OCI-LY1 (cell line): ENCODE measurements at regions not wholly inside any gene's neighbourhood (a gene's known extent, or its start where the extent isn't known, plus 50 kb on each side); places are given as distances from the start of the nearest gene placed in this dataset.

Experiments used
- H2AFZ ChIP-seq: fragments of 200-600 bp; sonication (generic), shearing (Covaris generic); 2 replicates; pipeline ENCODE4 v1.6.0; 2014; ENCODE audit warnings: antibody characterized with exemption, mild to moderate bottlenecking, low read length
- H3F3A ChIP-seq: fragments of 200-600 bp; sonication (generic), shearing (Covaris generic); 2 replicates; pipeline ENCODE4 v1.6.0; 2014; ENCODE audit warnings: mild to moderate bottlenecking, antibody characterized with exemption, low read length, moderate library complexity; ENCODE audit not compliant: insufficient read depth
- H3K27ac ChIP-seq: fragments of 200-600 bp; sonication (generic); 2 replicates; pipeline ENCODE4 v1.5.1; 2014; ENCODE audit warnings: low read length, mixed run types, mild to moderate bottlenecking, low read depth; ENCODE audit not compliant: poor library complexity, severe bottlenecking
- H3K27me3 ChIP-seq: fragments of 200-600 bp; sonication (generic); 2 replicates; pipeline ENCODE4 v1.6.0; 2014; ENCODE audit warnings: antibody characterized with exemption, mild to moderate bottlenecking, low read length, moderate library complexity; ENCODE audit not compliant: insufficient read depth
- H3K36me3 ChIP-seq: fragments of 200-600 bp; sonication (generic); 2 replicates; pipeline ENCODE4 v1.6.1; 2014; ENCODE audit warnings: mild to moderate bottlenecking, antibody characterized with exemption, low read length, moderate library complexity, mixed read lengths; ENCODE audit not compliant: insufficient read depth
- H3K4me1 ChIP-seq: fragments of 200-600 bp; sonication (generic); 2 replicates; pipeline ENCODE4 v1.5.1; 2014; ENCODE audit warnings: mild to moderate bottlenecking, low read length, moderate library complexity; ENCODE audit not compliant: insufficient read depth, severe bottlenecking
- H3K4me2 ChIP-seq: fragments of 200-600 bp; sonication (generic), shearing (Covaris generic); 2 replicates; pipeline ENCODE4 v1.6.1; 2014; ENCODE audit warnings: low read length
- H3K4me3 ChIP-seq: fragments of 200-600 bp; sonication (generic); 2 replicates; pipeline ENCODE4 v1.5.1; 2014; ENCODE audit warnings: low read length, low read depth, mild to moderate bottlenecking, mixed read lengths; ENCODE audit not compliant: poor library complexity, severe bottlenecking
- H3K79me2 ChIP-seq: fragments of 200-600 bp; shearing (Covaris generic); 2 replicates; pipeline ENCODE4 v1.6.1; 2016; ENCODE audit warnings: mixed run types, low read length, mixed read lengths; ENCODE audit not compliant: insufficient read depth
- H3K9ac ChIP-seq: fragments of 200-600 bp; sonication (generic), shearing (Covaris generic); 2 replicates; pipeline ENCODE4 v1.6.1; 2014; ENCODE audit warnings: mild to moderate bottlenecking, low read length, mixed read lengths
- H3K9me2 ChIP-seq: fragments of 200-600 bp; sonication (generic), shearing (Covaris generic); 2 replicates; pipeline ENCODE4 v1.6.1; 2014; ENCODE audit warnings: low read depth, mild to moderate bottlenecking, low read length, mixed read lengths
- H3K9me3 ChIP-seq: fragments of 200-600 bp; shearing (Covaris generic); 2 replicates; pipeline ENCODE4 v1.6.1; 2014; ENCODE audit warnings: low read length, mixed read lengths
- H4K20me1 ChIP-seq: fragments of 200-600 bp; sonication (generic), shearing (Covaris generic); 2 replicates; pipeline ENCODE4 v1.6.0; 2016; ENCODE audit warnings: mild to moderate bottlenecking, low read length; ENCODE audit not compliant: insufficient read depth
- EZH2 ChIP-seq: fragments of 200-600 bp; sonication (generic), shearing (Covaris generic); IDR thresholded peaks from 2 replicates; pipeline ENCODE4 v1.8.0; 2017; ENCODE audit warnings: borderline replicate concordance, mixed run types, mild to moderate bottlenecking, antibody characterized with exemption, low read length, moderate library complexity, mixed read lengths
- TF ChIP-seq, protein P1 (sequence below): fragments of 200-600 bp; sonication (generic), shearing (Covaris generic); IDR thresholded peaks from 2 replicates; pipeline ENCODE4 v1.5.1; 2017; ENCODE audit warnings: mild to moderate bottlenecking, antibody characterized with exemption, low read length, moderate library complexity, mixed read lengths

DNA sequence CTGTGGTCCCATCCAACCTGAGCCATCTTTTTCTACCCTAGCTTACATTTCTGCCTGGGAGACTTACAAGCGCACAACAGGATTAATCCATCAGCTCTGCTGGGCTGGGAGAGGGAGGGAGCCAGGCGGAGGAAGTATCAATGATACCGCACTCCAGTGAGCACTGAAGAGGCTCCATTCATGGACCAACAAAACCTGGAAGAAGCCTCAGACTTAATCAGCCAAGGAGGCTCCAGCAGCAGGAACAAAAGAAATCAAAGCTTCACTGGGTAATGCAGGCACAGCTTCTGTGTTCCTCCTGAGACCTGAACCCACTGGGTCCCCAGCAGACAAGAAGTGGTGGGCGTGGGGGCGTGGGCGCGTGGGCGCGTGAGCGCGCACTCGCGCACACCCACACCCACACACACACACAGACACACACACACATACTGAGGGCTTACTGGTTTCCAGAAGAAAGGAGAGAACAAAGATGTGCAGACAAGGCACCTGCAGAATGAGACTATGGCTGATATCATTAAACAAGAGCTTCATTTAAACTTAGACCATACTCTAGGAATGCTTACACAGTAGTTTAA lies 87.0 kb upstream of the BOC start:
- Histone ChIP-seq H3K79me2 (no peaks in the 10 kb centered on the region), H3K9me2 (no peaks in the 10 kb centered on the region), H3K27me3 (no peaks in the 10 kb centered on the region), H4K20me1 (no peaks in the 10 kb centered on the region), H3K4me2 (no peak overlapping the region), H3K4me1 (no peaks in the 10 kb centered on the region), H3K9ac (no peak overlapping the region), H2AFZ (no peak overlapping the region), H3F3A (no peaks in the 10 kb centered on the region), H3K27ac (no peak overlapping the region), H3K36me3 (no peaks in the 10 kb centered on the region), H3K9me3 (no peaks in the 10 kb centered on the region), H3K4me3 (no peak overlapping the region)
- TF ChIP-seq, protein P1, sequence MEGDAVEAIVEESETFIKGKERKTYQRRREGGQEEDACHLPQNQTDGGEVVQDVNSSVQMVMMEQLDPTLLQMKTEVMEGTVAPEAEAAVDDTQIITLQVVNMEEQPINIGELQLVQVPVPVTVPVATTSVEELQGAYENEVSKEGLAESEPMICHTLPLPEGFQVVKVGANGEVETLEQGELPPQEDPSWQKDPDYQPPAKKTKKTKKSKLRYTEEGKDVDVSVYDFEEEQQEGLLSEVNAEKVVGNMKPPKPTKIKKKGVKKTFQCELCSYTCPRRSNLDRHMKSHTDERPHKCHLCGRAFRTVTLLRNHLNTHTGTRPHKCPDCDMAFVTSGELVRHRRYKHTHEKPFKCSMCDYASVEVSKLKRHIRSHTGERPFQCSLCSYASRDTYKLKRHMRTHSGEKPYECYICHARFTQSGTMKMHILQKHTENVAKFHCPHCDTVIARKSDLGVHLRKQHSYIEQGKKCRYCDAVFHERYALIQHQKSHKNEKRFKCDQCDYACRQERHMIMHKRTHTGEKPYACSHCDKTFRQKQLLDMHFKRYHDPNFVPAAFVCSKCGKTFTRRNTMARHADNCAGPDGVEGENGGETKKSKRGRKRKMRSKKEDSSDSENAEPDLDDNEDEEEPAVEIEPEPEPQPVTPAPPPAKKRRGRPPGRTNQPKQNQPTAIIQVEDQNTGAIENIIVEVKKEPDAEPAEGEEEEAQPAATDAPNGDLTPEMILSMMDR, result no peak
- no peak for TF ChIP-seq EZH2

- Histone ChIP-seq H3K4me1 (no peaks in the 10 kb centered on the region), H3F3A (no peaks in the 10 kb centered on the region), H4K20me1 (no peaks in the 10 kb centered on the region), H3K9ac (no peak overlapping the region), H3K79me2 (no peaks in the 10 kb centered on the region), H3K36me3 (no peaks in the 10 kb centered on the region), H3K4me3 (no peak overlapping the region), H3K27ac (no peak overlapping the region), H3K9me3 (no peaks in the 10 kb centered on the region), H2AFZ (no peak overlapping the region), H3K27me3 (no peaks in the 10 kb centered on the region), H3K9me2 (no peaks in the 10 kb centered on the region), H3K4me2 (no peak overlapping the region)
- TF ChIP-seq, protein P1, result no peak
- TF ChIP-seq EZH2, result no peak
Observed at GRCh38 chr3:113125951-113126350, 85.4 kb upstream of the BOC start.

- Histone ChIP-seq H3K9me3 (no peaks in the 10 kb centered on the region), H3K4me1 (no peaks in the 10 kb centered on the region), H3K9ac (no peak overlapping the region), H3K36me3 (no peaks in the 10 kb centered on the region), H2AFZ (no peak overlapping the region), H3K4me2 (no peak overlapping the region), H3F3A (no peaks in the 10 kb centered on the region), H4K20me1 (no peaks in the 10 kb centered on the region), H3K27me3 (no peaks in the 10 kb centered on the region), H3K9me2 (no peaks in the 10 kb centered on the region), H3K79me2 (no peaks in the 10 kb centered on the region), H3K4me3 (no peak overlapping the region), H3K27ac (no peak overlapping the region)
- TF ChIP-seq, protein P1, result no peak
- TF ChIP-seq EZH2, result no peak
Observed at GRCh38 chr3:113128386-113129015, 82.9 kb upstream of the BOC start.
